Activated T-cell treated with anti-CD3 and anti-CD28 coated beads, Interleukin-2, amount 50 U/mL, for 72 hours (primary cell): ENCODE measurements at regions not wholly inside any gene's neighbourhood (a gene's known extent, or its start where the extent isn't known, plus 50 kb on each side); places are given as distances from the start of the nearest gene placed in this dataset.

Experiments
- ATAC-seq, 2 donors: fragments of 150-1000 bp; cut with Tn5 transposase; replicated peaks in 1 of 2; 2 replicates each; pipeline ENCODE4 v1.10.0; 2021; ENCODE audit warnings: moderate library complexity in 2 of 2, mild to moderate bottlenecking in 1 of 2
- DNase-seq, 2 donors: peaks; one replicate each; pipeline ENCODE4 v3.0.0; 2021 to 2022; ENCODE audit warnings: mixed read lengths in 1 of 2
- H3K27ac Mint-ChIP-seq: one replicate; pipeline ENCODE4 v1.8.0; 2022; ENCODE audit warnings: mild to moderate bottlenecking, moderate library complexity, mixed read lengths
- H3K27me3 Mint-ChIP-seq: one replicate; pipeline ENCODE4 v1.8.0; 2022; ENCODE audit warnings: low read depth, mixed read lengths
- H3K36me3 Mint-ChIP-seq, 2 donors: one replicate each; pipeline ENCODE4 v1.8.0; 2022; ENCODE audit warnings: mixed read lengths in 2 of 2, mild to moderate bottlenecking in 1 of 2; ENCODE audit not compliant: insufficient read depth in 2 of 2
- H3K4me1 Mint-ChIP-seq: one replicate; pipeline ENCODE4 v1.8.0; 2022; ENCODE audit warnings: low read depth, mixed read lengths
- H3K4me3 Mint-ChIP-seq, 2 donors: one replicate each; pipeline ENCODE4 v1.8.0; 2022; ENCODE audit warnings: mild to moderate bottlenecking in 2 of 2, mixed read lengths in 2 of 2, moderate library complexity in 2 of 2
- H3K9me3 Mint-ChIP-seq, 2 donors: one replicate each; pipeline ENCODE4 v1.8.0; 2022; ENCODE audit warnings: mixed read lengths in 2 of 2

DNA sequence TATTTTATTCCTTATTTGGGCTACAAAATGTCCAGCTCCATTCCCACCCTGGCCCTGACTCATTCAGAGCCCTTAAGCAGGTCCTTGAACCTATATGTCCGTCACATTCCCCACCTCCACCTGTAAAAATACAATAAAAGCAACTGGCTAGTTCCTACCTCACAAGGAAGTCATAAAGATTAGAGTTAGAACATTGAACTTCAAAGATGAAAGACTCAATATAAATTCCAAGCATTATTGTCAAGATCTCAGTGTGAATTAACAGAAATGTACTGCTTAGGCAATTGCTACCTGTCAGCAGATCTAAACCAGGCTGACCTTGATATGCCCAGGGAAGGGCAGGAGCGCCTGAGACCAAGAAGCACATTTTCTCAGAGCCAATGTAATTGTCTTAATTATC lies 221.8 kb downstream of the ENC1 start:
- Mint-ChIP-seq H3K9me3 (no peaks in the 10 kb centered on the region), H3K27ac (no peak overlapping the region), H3K4me3 (no peak overlapping the region), H3K4me1 (no peaks in the 10 kb centered on the region), H3K36me3 (no peaks in the 10 kb centered on the region), H3K27me3 (peaks cover 11% of the 10 kb centered on the region)
- DNase-seq, result no peak
- no peak for ATAC-seq

DNA sequence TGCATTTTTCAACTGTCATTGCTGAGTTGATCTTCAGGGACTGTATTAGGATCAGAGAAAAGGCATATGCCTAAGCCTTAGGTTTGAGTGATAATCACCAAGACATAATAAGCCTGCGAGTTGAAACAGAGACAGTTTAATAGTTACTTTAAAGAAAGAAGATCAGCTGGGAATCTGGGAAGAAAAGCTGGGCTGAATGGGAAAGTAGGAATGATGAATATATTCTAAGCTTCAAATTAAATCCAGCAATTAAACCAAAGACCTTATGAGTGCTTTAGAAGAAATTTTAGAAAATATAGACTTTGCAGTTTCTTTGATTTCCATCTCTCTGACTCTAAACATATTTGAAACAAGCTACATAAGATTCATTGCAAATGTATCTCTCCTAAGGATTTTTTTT lies 222.3 kb downstream of the ENC1 start:
- DNase-seq, result no peak
- H3K36me3 Mint-ChIP-seq, result no peaks in the 10 kb centered on the region
- H3K4me1 Mint-ChIP-seq, result no peaks in the 10 kb centered on the region
- ATAC-seq, result no peak
- H3K9me3 Mint-ChIP-seq, result no peaks in the 10 kb centered on the region
- no peak overlapping the region for H3K27ac Mint-ChIP-seq
- H3K27me3 Mint-ChIP-seq, result peaks cover 11% of the 10 kb centered on the region
- no peak overlapping the region for H3K4me3 Mint-ChIP-seq

DNA sequence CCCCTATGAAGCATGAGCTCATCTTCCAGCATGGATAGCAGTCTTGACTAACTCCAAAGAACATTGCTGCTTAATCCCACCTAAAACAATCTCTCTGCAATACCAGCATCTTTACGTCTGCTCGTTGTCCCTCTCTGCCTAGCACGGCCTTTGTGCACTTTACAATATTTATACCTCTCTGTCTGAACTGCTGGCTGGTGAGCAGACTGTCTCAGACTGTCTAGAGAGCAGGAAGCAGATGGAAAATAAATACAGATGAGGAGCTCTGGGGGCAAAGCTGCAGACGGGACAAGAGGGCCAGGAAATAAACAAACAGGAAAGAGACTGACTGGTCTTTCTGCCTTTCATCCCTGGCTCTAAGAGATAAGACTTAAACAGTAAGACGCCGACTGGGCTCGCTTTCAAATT lies 224.8 kb downstream of the ENC1 start:
- ATAC-seq, result no peak
- Mint-ChIP-seq H3K27me3 (peaks cover 26% of the 10 kb centered on the region), H3K4me1 (no peaks in the 10 kb centered on the region)

DNA sequence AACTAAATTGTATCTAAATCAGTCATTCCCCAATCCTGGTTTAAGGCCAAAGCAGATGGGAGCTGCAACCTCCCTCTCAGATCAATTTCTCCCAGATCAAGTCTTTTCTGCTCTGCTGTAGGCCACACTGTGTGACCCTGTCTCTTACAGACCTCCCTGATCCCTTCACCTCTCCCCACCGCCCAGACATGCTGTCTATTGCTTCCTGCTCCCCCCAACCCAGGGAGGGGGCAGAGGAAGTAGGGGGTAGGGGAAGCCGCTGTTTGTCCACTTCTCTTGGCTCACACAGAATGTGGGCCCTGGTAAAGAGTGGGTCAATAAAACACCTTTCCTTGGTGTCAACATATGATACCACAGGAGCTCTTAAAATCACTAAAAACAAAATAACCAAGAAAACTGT lies 226.3 kb downstream of the ENC1 start:
- H3K27me3 Mint-ChIP-seq, result peaks cover 24% of the 10 kb centered on the region
- H3K4me3 Mint-ChIP-seq, result no peak overlapping the region

More for the DNA sequence above, 224.8 kb downstream of the ENC1 start:
- no peaks in the 10 kb centered on the region for H3K36me3 Mint-ChIP-seq
- no peak overlapping the region for H3K4me3 Mint-ChIP-seq
- no peak for DNase-seq
- H3K9me3 Mint-ChIP-seq, result no peaks in the 10 kb centered on the region
- no peak overlapping the region for H3K27ac Mint-ChIP-seq

GRCh38 chr5:74413403-74414048 lies 227.0 kb downstream of the ENC1 start:
- DNase-seq, result no peak
- Mint-ChIP-seq H3K4me1 (no peaks in the 10 kb centered on the region), H3K9me3 (no peaks in the 10 kb centered on the region), H3K36me3 (no peaks in the 10 kb centered on the region), H3K27me3 (peaks cover 30% of the 10 kb centered on the region), H3K27ac (no peak overlapping the region), H3K4me3 (no peak overlapping the region)
- no peak for ATAC-seq

More for the DNA sequence above, 226.3 kb downstream of the ENC1 start:
- Mint-ChIP-seq H3K4me1 (no peaks in the 10 kb centered on the region), H3K9me3 (no peaks in the 10 kb centered on the region), H3K36me3 (no peaks in the 10 kb centered on the region), H3K27ac (no peak overlapping the region)
- DNase-seq (no peak), ATAC-seq (no peak)

GRCh38 chr5:74412066-74412465 lies 228.5 kb downstream of the ENC1 start:
- peaks cover 30% of the 10 kb centered on the region for H3K27me3 Mint-ChIP-seq
- ATAC-seq (no peak), DNase-seq (no peak)
- H3K9me3 Mint-ChIP-seq, result no peaks in the 10 kb centered on the region
- H3K36me3 Mint-ChIP-seq, result no peaks in the 10 kb centered on the region
- H3K4me3 Mint-ChIP-seq, result no peak overlapping the region
- no peak overlapping the region for H3K27ac Mint-ChIP-seq
- H3K4me1 Mint-ChIP-seq, result no peaks in the 10 kb centered on the region

- Mint-ChIP-seq H3K36me3 (no peaks in the 10 kb centered on the region), H3K4me1 (no peaks in the 10 kb centered on the region), H3K9me3 (no peaks in the 10 kb centered on the region), H3K4me3 (no peak overlapping the region), H3K27ac (no peak overlapping the region), H3K27me3 (peaks cover 25% of the 10 kb centered on the region)
- DNase-seq (no peak), ATAC-seq (no peak)
Observed at GRCh38 chr5:74409712-74410111, 230.8 kb downstream of the ENC1 start.

- Mint-ChIP-seq H3K9me3 (no peaks in the 10 kb centered on the region), H3K36me3 (no peaks in the 10 kb centered on the region), H3K4me1 (no peaks in the 10 kb centered on the region), H3K27me3 (peaks cover 25% of the 10 kb centered on the region), H3K4me3 (no peak overlapping the region), H3K27ac (no peak overlapping the region)
- ATAC-seq (no peak), DNase-seq (no peak)
Observed at GRCh38 chr5:74409166-74409706, 231.3 kb downstream of the ENC1 start.

DNA sequence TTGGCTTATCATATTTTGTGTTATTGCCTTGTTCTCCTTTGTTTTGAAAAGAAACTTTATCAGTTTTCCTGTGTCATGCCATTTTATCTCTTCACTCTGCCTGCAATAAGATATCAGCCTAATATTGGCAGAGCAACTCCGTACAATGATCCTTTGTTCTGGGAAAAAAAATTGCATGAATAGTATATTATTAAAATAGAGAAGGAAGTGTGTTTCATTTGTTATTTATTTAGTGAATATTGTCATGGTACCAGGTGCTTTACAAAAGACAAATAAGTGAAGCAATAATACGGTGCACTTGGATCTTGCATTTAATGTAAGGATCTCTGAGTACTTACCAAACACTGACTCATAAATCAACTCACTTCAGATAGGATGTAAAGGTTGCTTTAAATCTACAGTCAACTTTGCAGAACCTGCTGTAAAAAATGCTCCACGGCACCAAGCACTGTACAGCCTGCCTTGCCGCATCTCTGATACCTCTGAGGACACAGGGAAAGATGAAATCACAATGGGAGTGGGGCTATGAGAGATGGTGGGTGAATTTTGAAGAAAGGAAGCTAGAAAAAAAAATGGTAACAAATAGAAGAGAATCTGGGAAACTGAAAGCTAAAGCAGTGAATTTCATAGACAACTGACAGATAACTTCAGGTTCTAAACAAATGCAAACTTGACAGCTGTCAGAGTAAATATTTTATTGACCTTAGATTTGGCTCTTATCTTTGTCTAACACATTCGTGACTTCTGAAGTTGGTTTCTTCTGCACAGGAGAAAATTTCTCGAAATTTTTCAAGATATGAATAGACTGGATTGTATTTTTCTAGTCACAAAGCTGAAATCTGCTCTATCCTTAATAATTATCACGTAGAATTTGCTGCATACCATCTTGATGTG lies 232.1 kb downstream of the ENC1 start:
- Mint-ChIP-seq H3K4me1 (no peaks in the 10 kb centered on the region), H3K9me3 (no peaks in the 10 kb centered on the region), H3K36me3 (no peaks in the 10 kb centered on the region), H3K4me3 (no peak overlapping the region), H3K27me3 (peaks cover 25% of the 10 kb centered on the region), H3K27ac (no peak overlapping the region)
- no peak for DNase-seq
- no peak for ATAC-seq

DNA sequence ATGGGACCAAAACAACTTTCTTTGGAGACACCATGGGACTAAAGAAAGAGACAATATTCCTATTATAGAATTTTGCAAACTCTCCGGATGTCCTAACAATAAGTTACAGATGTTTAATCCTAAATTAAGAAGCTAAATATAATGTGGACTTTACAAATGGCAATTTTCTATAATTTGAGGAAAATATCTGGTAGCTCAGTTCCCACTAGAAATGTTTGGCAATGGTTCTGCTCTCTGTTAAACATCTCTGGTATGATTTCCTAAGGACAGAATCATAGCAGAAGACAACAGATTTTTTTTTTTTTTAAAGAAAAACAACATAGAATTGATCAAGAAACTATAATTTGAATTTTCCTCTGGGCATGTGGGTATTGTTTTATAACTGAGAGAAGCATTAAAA lies 232.8 kb downstream of the ENC1 start:
- no peak overlapping the region for H3K27ac Mint-ChIP-seq
- no peaks in the 10 kb centered on the region for H3K9me3 Mint-ChIP-seq
- ATAC-seq (no peak), DNase-seq (no peak)
- H3K27me3 Mint-ChIP-seq, result peaks cover 25% of the 10 kb centered on the region
- H3K4me1 Mint-ChIP-seq, result peaks cover 2% of the 10 kb centered on the region
- H3K4me3 Mint-ChIP-seq, result no peak overlapping the region
- no peaks in the 10 kb centered on the region for H3K36me3 Mint-ChIP-seq

DNA sequence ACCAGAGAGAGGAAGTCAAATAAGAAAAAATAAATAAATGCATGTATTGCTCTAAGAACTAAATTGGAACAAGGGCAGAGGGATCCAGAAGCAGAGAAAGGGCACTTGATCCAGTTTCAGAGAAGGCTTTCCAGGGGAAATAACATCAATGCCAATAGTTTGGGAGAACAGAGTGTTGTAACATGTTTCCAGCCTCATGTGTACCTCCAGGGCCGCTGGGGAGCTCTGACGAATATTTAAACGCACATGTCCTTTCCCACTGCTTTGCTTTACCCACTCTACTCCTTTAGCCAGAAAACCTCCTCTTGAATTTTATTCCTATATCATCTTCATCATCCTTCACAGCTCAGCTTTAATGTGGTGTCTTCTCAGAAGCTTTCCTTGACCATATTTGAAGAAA lies 233.7 kb downstream of the ENC1 start:
- H3K4me1 Mint-ChIP-seq, result peaks cover 5% of the 10 kb centered on the region
- H3K4me3 Mint-ChIP-seq, result no peak overlapping the region
- H3K9me3 Mint-ChIP-seq, result no peaks in the 10 kb centered on the region
- H3K36me3 Mint-ChIP-seq, result no peaks in the 10 kb centered on the region
- DNase-seq (no peak), ATAC-seq (no peak)
- H3K27me3 Mint-ChIP-seq, result peaks cover 20% of the 10 kb centered on the region
- H3K27ac Mint-ChIP-seq, result no peak overlapping the region

DNA sequence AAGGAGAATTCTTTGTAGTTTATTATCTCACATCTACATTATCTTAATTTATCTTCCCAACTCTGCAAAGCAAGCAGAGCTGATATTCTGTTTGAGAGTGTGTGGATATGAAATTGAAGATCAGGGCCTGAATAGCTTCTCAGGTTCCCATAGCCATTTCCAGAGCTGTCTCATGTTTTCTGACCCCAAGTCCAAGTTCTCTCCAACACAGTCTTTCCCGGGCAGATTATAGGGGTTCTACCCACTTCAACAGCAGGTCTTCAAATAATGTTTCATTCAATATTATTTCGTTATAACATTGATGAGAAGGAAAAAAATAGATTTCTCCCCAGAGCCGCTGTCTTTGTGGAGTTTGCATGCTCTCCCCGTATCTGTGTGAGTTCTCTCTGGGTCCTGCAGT lies 234.9 kb downstream of the ENC1 start:
- Mint-ChIP-seq H3K4me3 (no peak overlapping the region), H3K36me3 (no peaks in the 10 kb centered on the region), H3K27me3 (peaks cover 10% of the 10 kb centered on the region), H3K9me3 (no peaks in the 10 kb centered on the region), H3K4me1 (peaks cover 5% of the 10 kb centered on the region), H3K27ac (no peak overlapping the region)
- DNase-seq (no peak), ATAC-seq (no peak)

- Mint-ChIP-seq H3K9me3 (no peaks in the 10 kb centered on the region), H3K27me3 (peaks cover 10% of the 10 kb centered on the region), H3K4me3 (no peak overlapping the region), H3K4me1 (peaks cover 5% of the 10 kb centered on the region), H3K27ac (no peak overlapping the region), H3K36me3 (no peaks in the 10 kb centered on the region)
- no peak for DNase-seq
- no peak for ATAC-seq
Observed at GRCh38 chr5:74404574-74405508, 235.7 kb downstream of the ENC1 start.
